Glutamatergic neuron (in vitro differentiated cells): ENCODE measurements at regions not wholly inside any gene's neighbourhood (a gene's known extent, or its start where the extent isn't known, plus 50 kb on each side); places are given as distances from the start of the nearest gene placed in this dataset.
"Not testable (repeated sequence)": the region's sequence is repeated elsewhere in the genome, so short reads cannot be mapped to it uniquely, and the experiment has no call there.

ENCODE experiments used
- DNase-seq: peaks from one replicate; pipeline ENCODE4 v3.0.0; 2022
- H3K27ac Mint-ChIP-seq: one replicate; pipeline ENCODE4 v1.8.0; 2020; ENCODE audit warnings: mild to moderate bottlenecking, mixed read lengths, inconsistent platforms; ENCODE audit not compliant: unreplicated experiment
- H3K27me3 Mint-ChIP-seq: one replicate; pipeline ENCODE4 v1.8.0; 2020; ENCODE audit warnings: mild to moderate bottlenecking, moderate library complexity, mixed read lengths, inconsistent platforms; ENCODE audit not compliant: unreplicated experiment
- H3K36me3 Mint-ChIP-seq: one replicate; pipeline ENCODE4 v1.8.0; 2020; ENCODE audit warnings: mild to moderate bottlenecking, mixed read lengths, inconsistent platforms; ENCODE audit not compliant: unreplicated experiment
- H3K4me1 Mint-ChIP-seq: one replicate; pipeline ENCODE4 v1.8.0; 2020; ENCODE audit warnings: mild to moderate bottlenecking, low read depth, mixed read lengths, inconsistent platforms; ENCODE audit not compliant: unreplicated experiment
- H3K4me3 Mint-ChIP-seq: one replicate; pipeline ENCODE4 v1.8.0; 2020; ENCODE audit warnings: mild to moderate bottlenecking, mixed read lengths, inconsistent platforms; ENCODE audit not compliant: unreplicated experiment
- H3K9me3 Mint-ChIP-seq: one replicate; pipeline ENCODE4 v1.8.0; 2020; ENCODE audit warnings: mild to moderate bottlenecking, moderate library complexity, mixed read lengths, inconsistent platforms; ENCODE audit not compliant: unreplicated experiment
- TF ChIP-seq, protein P1 (sequence below): fragments of 200-600 bp; sonication (generic); IDR thresholded peaks from one replicate; pipeline ENCODE4 v1.5.0; 2021; ENCODE audit not compliant: partially characterized antibody, unreplicated experiment

DNA sequence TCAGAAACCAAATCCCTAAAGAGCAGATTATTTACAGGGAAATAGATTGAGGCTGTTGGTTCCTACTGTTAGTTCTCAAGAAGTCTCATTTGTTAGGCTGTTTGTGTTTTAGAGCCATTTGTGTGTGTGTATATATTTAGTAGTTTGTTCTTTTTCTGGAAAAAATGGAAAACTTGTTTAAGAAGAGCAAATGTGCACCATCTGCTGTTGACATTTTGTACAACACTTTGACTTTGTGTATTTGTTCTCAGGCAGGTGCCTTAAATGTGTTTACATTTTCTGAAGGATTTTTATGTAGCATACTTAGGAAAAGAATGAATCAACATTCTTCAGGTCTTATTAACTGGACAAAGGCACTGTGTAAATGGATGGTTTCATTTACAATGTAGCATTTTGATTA is 163.7 kb upstream of the FOLH1 start:
- not testable (repeated sequence) for H3K4me1 Mint-ChIP-seq, H3K9me3 Mint-ChIP-seq, H3K4me3 Mint-ChIP-seq, H3K27me3 Mint-ChIP-seq, H3K27ac Mint-ChIP-seq, DNase-seq, H3K36me3 Mint-ChIP-seq
- TF ChIP-seq, protein P1, sequence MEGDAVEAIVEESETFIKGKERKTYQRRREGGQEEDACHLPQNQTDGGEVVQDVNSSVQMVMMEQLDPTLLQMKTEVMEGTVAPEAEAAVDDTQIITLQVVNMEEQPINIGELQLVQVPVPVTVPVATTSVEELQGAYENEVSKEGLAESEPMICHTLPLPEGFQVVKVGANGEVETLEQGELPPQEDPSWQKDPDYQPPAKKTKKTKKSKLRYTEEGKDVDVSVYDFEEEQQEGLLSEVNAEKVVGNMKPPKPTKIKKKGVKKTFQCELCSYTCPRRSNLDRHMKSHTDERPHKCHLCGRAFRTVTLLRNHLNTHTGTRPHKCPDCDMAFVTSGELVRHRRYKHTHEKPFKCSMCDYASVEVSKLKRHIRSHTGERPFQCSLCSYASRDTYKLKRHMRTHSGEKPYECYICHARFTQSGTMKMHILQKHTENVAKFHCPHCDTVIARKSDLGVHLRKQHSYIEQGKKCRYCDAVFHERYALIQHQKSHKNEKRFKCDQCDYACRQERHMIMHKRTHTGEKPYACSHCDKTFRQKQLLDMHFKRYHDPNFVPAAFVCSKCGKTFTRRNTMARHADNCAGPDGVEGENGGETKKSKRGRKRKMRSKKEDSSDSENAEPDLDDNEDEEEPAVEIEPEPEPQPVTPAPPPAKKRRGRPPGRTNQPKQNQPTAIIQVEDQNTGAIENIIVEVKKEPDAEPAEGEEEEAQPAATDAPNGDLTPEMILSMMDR = peak; percentile 25

DNA sequence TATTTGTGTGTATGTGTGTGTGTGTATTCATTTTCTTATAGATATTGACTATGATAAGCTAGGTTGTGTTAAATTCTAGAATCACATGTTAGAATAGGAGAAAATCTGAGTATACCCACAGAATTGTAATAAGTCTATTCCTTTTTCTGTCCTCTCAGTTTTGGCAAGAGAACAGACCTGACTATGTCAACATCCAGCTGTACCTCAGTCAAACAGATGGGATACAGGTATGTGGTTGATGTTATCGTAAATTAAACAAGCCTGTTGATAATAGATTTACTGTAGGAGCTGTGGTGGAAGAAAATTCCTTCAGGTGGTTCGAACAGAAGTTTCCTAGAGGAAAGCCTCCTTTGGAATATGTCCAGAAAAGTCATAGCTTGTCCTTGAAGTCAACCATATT is 160.2 kb upstream of the FOLH1 start:
- H3K36me3 Mint-ChIP-seq, DNase-seq, H3K27me3 Mint-ChIP-seq, H3K4me1 Mint-ChIP-seq, H3K9me3 Mint-ChIP-seq, H3K27ac Mint-ChIP-seq, H3K4me3 Mint-ChIP-seq: not testable (repeated sequence)

DNA sequence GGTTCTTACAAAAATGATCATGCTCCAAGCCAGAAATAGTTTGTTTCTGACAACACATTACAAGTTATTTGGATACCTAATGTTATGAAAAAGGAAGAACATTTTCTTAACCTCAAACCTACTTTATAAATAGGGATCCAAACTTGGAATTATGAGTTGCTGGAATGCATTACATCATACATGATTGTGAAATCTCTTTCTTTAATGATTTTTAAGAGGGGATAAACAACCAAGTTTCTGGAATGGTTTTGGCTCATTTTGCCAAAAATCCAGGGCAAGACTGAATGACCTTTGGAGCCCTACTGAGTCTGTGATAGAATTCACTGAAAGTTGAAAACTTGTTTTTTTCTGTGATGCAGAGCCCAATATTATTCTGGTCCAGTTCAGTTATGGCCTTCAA is 157.0 kb upstream of the FOLH1 start:
- not testable (repeated sequence) for H3K27me3 Mint-ChIP-seq, H3K27ac Mint-ChIP-seq, H3K4me1 Mint-ChIP-seq, H3K9me3 Mint-ChIP-seq, DNase-seq, H3K36me3 Mint-ChIP-seq, H3K4me3 Mint-ChIP-seq

DNA sequence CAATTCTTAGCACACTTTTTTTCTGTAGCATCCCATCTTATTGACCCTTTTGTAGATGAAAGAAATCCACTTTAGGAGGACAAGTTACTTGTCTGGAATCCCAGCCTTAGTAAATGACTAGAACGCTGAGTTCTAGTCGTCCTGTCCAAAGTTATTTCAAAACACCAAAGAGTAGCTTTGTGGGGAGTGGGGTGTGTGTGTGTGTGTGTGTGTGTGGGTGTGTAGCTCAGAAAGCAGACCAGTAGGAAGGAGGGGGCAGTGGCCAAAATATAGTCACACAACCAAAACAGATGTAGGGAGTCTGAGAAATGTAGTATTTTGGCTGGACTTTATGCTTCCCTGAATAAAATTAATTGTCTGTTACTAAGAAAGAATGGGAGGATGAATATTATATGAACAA is 154.6 kb upstream of the FOLH1 start:
- H3K4me1 Mint-ChIP-seq, H3K27me3 Mint-ChIP-seq, H3K27ac Mint-ChIP-seq, H3K36me3 Mint-ChIP-seq, DNase-seq, H3K4me3 Mint-ChIP-seq, H3K9me3 Mint-ChIP-seq: not testable (repeated sequence)

DNA sequence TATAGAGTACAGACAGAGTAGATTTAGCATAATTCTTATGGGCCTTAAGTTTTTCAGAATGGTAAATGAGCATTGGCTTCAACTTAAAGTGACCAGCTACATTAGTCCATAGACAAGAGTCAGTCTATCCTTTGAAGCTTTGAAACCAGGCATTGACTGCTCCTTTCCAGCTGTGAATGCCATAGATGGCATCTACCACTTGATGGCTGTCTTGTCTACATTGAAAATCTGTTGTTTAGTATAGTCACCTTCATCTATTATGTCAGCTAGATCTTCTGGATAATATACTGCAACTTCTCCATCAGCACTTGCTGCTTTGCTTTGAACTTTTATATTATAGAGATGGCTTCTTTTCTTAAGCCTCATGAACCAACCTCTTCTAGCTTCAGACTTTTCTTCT is 146.1 kb upstream of the FOLH1 start:
- not testable (repeated sequence) for H3K4me1 Mint-ChIP-seq, H3K36me3 Mint-ChIP-seq, H3K4me3 Mint-ChIP-seq, H3K27ac Mint-ChIP-seq, H3K27me3 Mint-ChIP-seq, DNase-seq, H3K9me3 Mint-ChIP-seq

DNA sequence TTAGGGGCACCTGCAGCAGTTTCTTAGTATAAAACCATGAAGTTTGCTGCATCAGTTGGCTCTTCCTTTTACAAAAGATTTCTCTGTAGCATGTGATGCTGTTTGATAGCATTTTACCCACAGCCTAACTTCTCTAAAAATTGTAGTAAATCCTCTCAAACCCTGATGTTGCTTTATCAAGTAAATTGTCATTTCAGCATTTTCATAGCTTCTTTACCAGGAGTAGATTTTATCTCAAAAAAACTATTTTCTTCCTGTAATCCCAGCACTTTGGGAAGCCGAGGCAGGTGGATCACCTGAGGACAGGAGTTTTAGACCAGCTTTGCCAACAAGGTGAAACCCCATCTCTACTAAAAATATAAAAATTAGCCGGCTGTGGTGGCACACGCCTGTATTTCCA is 144.5 kb upstream of the FOLH1 start:
- H3K4me1 Mint-ChIP-seq, DNase-seq, H3K9me3 Mint-ChIP-seq, H3K4me3 Mint-ChIP-seq, H3K27me3 Mint-ChIP-seq, H3K27ac Mint-ChIP-seq, H3K36me3 Mint-ChIP-seq: not testable (repeated sequence)

DNA sequence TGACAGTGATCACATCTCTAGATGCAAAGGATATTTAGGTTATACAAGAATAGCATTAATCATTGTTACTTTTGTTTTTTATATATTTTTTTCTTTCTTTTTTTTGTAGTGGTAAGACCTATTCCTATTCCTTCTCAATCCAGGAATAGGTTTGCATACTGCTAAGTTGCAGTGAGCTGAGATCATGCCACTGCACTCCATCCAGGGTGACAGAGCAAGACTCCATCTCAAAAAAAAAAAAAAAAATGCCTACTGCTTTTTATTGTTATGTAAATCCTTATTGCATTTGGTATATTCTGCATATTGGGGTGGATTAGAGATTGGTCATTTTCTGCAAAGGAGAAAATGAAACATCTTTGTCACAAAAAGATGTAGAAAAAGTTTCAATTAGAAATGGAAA is 138.2 kb upstream of the FOLH1 start:
- not testable (repeated sequence) for H3K4me3 Mint-ChIP-seq, H3K27ac Mint-ChIP-seq, DNase-seq, H3K9me3 Mint-ChIP-seq, H3K4me1 Mint-ChIP-seq, H3K27me3 Mint-ChIP-seq, H3K36me3 Mint-ChIP-seq

DNA sequence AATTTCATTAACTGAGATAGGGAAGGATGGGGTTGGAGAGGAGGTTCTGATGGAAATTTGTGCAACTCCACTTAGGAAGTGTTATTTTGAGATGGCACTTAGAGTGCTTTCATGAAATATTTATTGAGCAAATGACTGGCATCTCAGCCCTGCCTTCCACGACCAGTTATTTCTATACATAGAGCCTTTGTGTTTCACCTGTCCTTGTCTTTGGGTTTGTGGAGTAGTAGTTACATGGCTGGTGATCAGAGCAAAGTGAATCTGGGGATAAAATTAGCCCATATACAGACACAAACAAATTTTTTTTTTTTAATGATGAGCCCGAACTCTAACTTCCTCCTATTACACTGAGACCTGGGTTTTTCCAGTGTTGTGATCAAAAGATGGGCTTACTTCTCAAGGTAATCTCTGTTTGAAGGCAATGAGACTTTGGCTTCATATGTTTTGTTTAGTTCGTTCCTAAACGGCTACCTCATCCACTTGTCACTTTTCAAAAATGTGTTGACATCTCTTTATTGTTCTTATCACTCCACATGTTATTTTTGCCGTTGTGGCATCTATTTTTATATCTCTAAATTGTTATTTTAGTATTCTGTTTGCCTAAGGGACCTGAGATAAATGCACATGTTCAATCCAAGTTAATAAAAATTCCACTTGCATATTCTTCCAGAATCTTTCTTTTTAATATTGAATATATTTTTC is 120.2 kb upstream of the FOLH1 start:
- H3K27me3 Mint-ChIP-seq, DNase-seq, H3K4me1 Mint-ChIP-seq, H3K4me3 Mint-ChIP-seq, H3K36me3 Mint-ChIP-seq, H3K9me3 Mint-ChIP-seq, H3K27ac Mint-ChIP-seq: not testable (repeated sequence)

DNA sequence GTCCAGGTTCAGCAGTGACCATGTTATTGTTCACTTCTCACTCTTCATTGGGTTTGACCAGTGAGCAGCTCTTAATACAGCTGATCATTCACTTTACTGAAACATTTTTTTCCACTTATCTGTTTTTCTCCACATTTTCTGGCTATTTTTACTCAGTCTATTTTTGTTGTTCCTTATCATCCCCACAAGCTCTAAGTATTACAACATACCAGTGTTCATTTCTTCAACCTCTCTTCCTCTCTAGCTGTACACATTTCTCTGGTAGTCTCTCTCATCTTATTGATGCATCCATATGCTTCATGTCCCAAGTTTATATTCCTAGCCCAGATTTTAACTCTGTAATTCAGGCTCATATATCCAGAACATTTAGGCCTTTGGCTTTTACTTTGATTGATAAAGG is 119.4 kb upstream of the FOLH1 start:
- H3K4me1 Mint-ChIP-seq, H3K27ac Mint-ChIP-seq: not testable (repeated sequence)

DNA sequence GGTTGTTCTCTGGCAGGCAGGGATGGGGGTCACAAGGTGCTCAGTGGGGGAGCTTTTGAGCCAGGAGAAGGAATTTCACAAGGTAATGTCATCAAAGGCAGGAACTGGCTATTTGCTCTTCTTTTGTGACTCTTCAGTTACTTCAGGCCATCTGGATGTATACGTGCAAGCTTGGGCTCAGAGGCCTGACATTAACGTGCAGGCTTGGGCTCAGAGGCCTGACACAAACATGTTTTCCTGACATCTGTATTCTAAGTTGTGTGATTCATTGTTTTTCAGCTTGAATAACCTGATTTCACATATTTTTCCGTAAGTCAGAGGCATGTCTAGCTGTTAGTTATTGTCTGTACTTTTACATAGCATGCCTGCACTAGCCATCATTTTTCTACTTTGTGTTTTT is 118.2 kb upstream of the FOLH1 start:
- H3K27ac Mint-ChIP-seq, H3K9me3 Mint-ChIP-seq, DNase-seq, H3K4me1 Mint-ChIP-seq, H3K27me3 Mint-ChIP-seq, H3K36me3 Mint-ChIP-seq, H3K4me3 Mint-ChIP-seq: not testable (repeated sequence)

More for the DNA sequence above, 119.4 kb upstream of the FOLH1 start:
- not testable (repeated sequence) for H3K36me3 Mint-ChIP-seq, DNase-seq, H3K9me3 Mint-ChIP-seq, H3K4me3 Mint-ChIP-seq, H3K27me3 Mint-ChIP-seq
